ENCODE measurements at regions not wholly inside any gene's neighbourhood (a gene's known extent, or its start where the extent isn't known, plus 50 kb on each side); places are given as distances from the start of the nearest gene placed in this dataset.

- TF ChIP-seq HDAC1 (CRISPR knock-in tag; IDR thresholded peaks at IDR 0.05) (peak; percentile 28; the same call in 1 of the 2 replicates), NFE2L2 (IDR thresholded peaks at IDR 0.05; ENCODE audit: low read length) (no peak), GLI4 (CRISPR knock-in tag; IDR thresholded peaks at IDR 0.05; ENCODE audit: borderline replicate concordance) (0 out of 2 replicates have a peak, but pooled peaks have one; percentile 71), BCL3 (CRISPR knock-in tag; IDR thresholded peaks at IDR 0.05) (0 out of 2 replicates have a peak, but pooled peaks have one; percentile 30), ZHX2 (IDR thresholded peaks at IDR 0.05; ENCODE audit: low read depth) (no peak), ZHX2 (CRISPR knock-in tag; IDR thresholded peaks at IDR 0.05; ENCODE audit: borderline replicate concordance) (no peak), BCLAF1 (IDR thresholded peaks at IDR 0.05) (no peak), SMYD3 (CRISPR knock-in tag; IDR thresholded peaks at IDR 0.05) (no peak), KDM5B (CRISPR knock-in tag; IDR thresholded peaks at IDR 0.05; ENCODE audit: borderline replicate concordance) (peak; percentile 26; the same call in 1 of the 2 replicates), ZNF619 (CRISPR knock-in tag; IDR thresholded peaks at IDR 0.05) (no peak), HNF1B (CRISPR knock-in tag; IDR thresholded peaks at IDR 0.05) (no peak), ZNF263 (CRISPR knock-in tag; IDR thresholded peaks at IDR 0.05) (no peak)
- TF ChIP-seq, protein P1, sequence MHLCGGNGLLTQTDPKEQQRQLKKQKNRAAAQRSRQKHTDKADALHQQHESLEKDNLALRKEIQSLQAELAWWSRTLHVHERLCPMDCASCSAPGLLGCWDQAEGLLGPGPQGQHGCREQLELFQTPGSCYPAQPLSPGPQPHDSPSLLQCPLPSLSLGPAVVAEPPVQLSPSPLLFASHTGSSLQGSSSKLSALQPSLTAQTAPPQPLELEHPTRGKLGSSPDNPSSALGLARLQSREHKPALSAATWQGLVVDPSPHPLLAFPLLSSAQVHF (CRISPR knock-in tag; IDR thresholded peaks at IDR 0.05), result no peak
- TF ChIP-seq, protein P2, sequence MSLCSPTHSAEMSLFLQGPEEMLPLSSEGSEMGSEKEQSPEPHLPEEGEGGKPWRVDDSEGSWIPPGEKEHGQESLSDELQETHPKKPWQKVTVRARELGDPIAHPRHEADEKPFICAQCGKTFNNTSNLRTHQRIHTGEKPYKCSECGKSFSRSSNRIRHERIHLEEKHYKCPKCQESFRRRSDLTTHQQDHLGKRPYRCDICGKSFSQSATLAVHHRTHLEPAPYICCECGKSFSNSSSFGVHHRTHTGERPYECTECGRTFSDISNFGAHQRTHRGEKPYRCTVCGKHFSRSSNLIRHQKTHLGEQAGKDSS (CRISPR knock-in tag; IDR thresholded peaks at IDR 0.05; ENCODE audit: borderline replicate concordance, low read depth), result no peak
- TF ChIP-seq, protein P3, sequence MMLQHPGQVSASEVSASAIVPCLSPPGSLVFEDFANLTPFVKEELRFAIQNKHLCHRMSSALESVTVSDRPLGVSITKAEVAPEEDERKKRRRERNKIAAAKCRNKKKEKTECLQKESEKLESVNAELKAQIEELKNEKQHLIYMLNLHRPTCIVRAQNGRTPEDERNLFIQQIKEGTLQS (CRISPR knock-in tag; IDR thresholded peaks at IDR 0.05), result no peak
Measured at GRCh38 chr1:200302192-200302920, 107.5 kb downstream of the ZNF281 start (continued).

Data from HepG2 (cell line).